CD4-positive, alpha-beta T cell treated with Interleukin-21 for 1 hour (primary cell): ENCODE measurements at regions not wholly inside any gene's neighbourhood (a gene's known extent, or its start where the extent isn't known, plus 50 kb on each side); places are given as distances from the start of the nearest gene placed in this dataset.

Experiments
- DNase-seq: peaks from one replicate; pipeline ENCODE4 v3.0.0-alpha.2; 2020

GRCh38 chr21:39104911-39105310 is 78.3 kb downstream of the PSMG1 start:
- DNase-seq, result no peak

- DNase-seq, result no peak
Observed at GRCh38 chr21:39103689-39104088, 79.6 kb downstream of the PSMG1 start.

GRCh38 chr21:39099859-39100258 is 83.4 kb downstream of the PSMG1 start:
- no peak for DNase-seq

GRCh38 chr21:39098696-39099200 is 84.5 kb downstream of the PSMG1 start:
- DNase-seq, result no peak

- no peak for DNase-seq
Observed at GRCh38 chr21:39097981-39098380, 85.3 kb downstream of the PSMG1 start.

GRCh38 chr21:39097335-39097861 is 85.9 kb downstream of the PSMG1 start:
- peak; percentile 13 for DNase-seq

GRCh38 chr21:39096754-39097153 is 86.5 kb downstream of the PSMG1 start:
- DNase-seq, result no peak

- no peak for DNase-seq
Observed at GRCh38 chr21:39095681-39096080, 87.6 kb downstream of the PSMG1 start.

GRCh38 chr21:39094847-39095579 is 88.2 kb downstream of the PSMG1 start:
- no peak for DNase-seq

- peak; percentile 23 for DNase-seq
Observed at GRCh38 chr21:39094087-39094780, 89.0 kb downstream of the PSMG1 start.

GRCh38 chr21:39093526-39093925 is 89.7 kb downstream of the PSMG1 start:
- DNase-seq, result no peak

- DNase-seq, result no peak
Observed at GRCh38 chr21:39088831-39089380, 94.3 kb downstream of the PSMG1 start.

GRCh38 chr21:39088031-39088370 is 95.2 kb downstream of the PSMG1 start:
- no peak for DNase-seq

GRCh38 chr21:39087238-39088030 is 95.8 kb downstream of the PSMG1 start:
- DNase-seq, result no peak

GRCh38 chr21:39086547-39086946 is 96.7 kb downstream of the PSMG1 start:
- no peak for DNase-seq

- no peak for DNase-seq
Observed at GRCh38 chr21:39085843-39086405, 97.3 kb downstream of the PSMG1 start.

- no peak for DNase-seq
Observed at GRCh38 chr21:39084979-39085729, 98.1 kb downstream of the PSMG1 start.

- DNase-seq, result no peak
Observed at GRCh38 chr21:39084073-39084472, 99.2 kb downstream of the PSMG1 start.

GRCh38 chr21:39083377-39084008 is 99.8 kb downstream of the PSMG1 start:
- no peak for DNase-seq

GRCh38 chr21:39082656-39083376 is 100.4 kb downstream of the PSMG1 start:
- no peak for DNase-seq

GRCh38 chr21:39080366-39080765 is 102.9 kb downstream of the PSMG1 start:
- DNase-seq, result no peak
